Eye (tissue), 1 donor: ENCODE measurements at regions not wholly inside any gene's neighbourhood (a gene's known extent, or its start where the extent isn't known, plus 50 kb on each side); places are given as distances from the start of the nearest gene placed in this dataset.
"Not testable (repeated sequence)": the region's sequence is repeated elsewhere in the genome, so short reads cannot be mapped to it uniquely, and the experiment has no call there.

ENCODE experiments used
- DNase-seq: peaks from one replicate; pipeline ENCODE4 v3.0.0-alpha.2; 2015

DNA sequence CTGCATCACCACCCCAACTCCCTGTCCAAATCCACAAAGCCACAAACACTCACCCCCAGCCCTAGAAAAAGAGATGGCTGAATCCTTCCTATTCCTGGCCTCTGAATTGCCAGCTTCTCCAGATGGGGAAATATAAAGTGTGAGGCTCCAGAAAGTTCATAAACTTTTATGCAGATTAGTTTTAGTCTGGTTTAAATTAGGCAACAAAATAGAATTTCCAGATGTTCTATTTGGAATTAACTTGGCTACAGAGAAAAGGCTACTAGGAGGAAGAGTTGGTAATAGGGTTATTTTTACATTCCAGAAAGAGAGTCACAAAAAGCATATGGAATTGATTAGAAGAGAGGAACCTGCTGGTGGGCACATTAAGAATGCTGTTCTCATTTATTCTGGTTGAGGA lies 56.0 kb downstream of the EN1 start:
- DNase-seq = peak; percentile 28

DNA sequence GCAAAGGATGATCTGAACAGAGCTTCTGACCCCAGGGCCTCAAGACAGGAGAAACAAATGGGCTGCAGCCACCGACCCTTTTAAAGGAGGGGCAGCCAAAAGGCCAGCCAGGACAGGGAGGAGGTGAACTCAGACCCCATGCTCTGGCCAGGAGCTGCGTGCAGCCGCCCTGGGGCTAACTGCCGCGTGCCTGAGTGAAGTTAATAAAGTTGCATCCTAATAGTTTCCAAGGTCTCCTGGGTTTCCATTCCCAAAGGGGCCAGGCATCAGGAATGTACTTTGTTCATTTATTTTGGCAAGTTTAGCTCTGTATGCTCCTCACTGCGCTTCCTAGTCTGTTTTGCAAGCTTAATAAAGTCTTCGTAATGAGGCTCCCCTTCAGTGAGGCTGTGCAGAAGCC lies 60.7 kb downstream of the EN1 start:
- DNase-seq = no peak

DNA sequence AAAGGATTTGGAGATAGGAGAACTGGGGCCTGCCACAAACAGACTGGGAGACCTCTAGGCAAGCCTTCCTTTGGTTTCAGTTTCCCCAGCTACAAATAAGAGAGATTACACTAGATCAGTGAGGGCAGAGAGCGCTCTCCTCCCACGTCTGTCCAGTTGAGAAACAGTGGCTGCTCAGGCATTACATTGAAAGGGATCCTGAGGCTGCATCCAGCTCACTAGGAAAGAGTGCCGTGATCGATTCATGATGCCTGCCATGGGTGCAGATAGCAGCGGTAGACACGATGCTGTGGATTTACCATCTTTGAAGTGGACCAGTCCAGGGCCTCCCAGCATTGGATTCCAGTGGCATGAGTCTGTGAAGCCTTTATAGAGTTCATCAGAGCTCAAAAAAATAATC lies 62.6 kb downstream of the EN1 start:
- no peak for DNase-seq

DNA sequence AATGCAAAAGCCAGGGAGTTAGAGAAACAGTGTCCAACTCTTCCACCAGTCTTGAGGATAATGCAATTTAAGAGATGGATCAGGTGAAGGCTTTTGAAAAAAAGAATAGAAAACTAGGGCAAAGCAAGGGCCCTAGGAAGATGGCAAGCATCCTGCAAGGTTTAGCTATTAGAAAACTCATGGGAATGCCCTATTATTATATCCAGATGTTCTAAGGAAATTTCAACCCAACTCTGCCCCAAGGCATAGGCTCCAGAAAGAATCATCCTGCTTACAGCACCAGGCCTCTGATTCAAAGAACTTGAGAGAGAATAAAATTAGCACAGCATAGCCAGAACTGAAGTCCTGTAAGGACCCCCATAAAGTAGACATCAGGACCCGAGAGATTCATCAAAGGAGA lies 68.1 kb downstream of the EN1 start:
- no peak for DNase-seq

DNA sequence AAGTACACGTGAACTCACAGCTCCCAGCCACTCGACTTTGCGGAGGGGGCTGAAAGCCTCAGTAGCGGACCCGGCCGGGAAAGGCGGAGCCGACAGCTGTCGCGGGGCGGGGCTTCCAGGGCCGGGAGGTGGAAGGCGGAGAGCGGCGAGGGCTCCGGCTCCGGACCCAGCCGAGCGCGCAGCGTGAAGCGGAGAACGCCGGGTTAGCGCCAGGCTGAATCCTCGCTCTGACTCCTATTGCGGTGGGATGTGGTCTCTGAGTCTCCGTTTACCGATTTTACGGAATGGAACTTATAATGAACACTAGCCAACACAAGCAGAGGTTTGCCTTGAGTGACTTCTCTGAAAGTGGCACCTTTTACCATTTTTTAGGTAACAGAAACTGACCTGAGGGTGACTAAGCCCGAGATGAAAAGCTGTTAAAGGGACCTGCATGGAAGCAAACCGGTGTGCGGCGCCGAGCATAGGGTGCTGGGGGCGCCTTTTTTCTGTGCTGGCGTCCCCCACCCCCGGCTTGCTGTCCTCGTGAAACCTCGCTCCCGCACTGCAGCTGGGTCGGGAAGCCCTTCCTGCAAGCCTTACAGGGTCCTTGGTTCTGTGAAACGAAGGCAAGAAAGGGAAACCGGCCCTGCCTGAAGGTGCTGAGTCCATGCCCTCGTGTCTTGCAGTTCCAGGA lies 72.9 kb downstream of the EN1 start:
- peak; percentile 77 for DNase-seq

DNA sequence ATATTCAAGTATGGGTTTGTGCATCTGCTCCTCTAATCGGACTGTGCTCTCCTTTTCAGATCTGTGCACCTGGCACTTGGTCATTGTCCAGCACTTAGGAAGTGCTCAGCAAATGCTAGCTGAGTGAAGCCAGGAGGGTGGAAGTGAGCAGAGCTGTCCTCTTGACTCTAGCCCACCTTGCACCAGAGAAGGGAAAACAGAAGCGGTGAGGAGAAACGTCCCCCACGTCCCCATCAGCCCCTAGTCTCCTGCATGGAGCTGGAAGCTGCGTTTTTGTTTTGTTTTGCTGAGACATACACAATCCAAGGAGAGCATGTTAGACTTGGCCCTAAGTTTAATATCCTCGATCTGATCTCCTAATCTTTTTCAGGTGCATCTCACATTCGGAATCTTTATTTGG lies 73.6 kb downstream of the EN1 start:
- peak; percentile 38 for DNase-seq

DNA sequence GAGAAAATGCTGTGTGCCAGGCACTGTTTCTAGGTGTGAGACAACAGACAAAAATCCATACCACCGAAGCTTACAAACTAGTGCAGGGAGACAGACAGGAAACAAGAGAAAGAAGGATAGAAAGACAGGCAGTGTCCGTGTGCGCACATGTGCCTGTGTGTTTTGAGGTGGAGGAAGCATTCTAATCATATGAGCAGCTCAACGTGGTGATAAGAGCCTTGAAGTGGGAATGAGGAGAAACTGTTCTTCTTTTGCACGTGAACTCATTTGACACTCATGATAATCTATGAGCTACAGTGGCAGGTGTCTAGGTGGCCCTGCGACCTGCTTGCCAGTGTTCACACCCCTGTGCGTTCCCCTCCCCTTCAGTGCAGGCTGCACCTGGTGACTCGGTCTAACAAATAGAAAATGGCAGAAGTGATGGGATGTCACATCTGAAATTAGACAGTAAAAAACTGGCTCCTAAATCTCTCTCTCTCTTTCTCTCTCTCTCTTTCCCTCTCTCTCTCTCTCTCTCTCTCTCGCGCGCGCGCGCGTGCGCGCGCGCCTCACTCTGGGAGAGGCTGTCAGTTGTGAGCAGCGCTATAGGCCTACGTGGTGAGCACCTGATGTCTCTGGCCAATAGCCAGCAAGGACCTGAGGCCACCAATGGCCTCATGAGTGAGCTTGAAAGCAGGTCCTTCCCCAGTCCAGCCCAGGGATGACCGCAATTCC lies 74.8 kb downstream of the EN1 start:
- DNase-seq = no peak

DNA sequence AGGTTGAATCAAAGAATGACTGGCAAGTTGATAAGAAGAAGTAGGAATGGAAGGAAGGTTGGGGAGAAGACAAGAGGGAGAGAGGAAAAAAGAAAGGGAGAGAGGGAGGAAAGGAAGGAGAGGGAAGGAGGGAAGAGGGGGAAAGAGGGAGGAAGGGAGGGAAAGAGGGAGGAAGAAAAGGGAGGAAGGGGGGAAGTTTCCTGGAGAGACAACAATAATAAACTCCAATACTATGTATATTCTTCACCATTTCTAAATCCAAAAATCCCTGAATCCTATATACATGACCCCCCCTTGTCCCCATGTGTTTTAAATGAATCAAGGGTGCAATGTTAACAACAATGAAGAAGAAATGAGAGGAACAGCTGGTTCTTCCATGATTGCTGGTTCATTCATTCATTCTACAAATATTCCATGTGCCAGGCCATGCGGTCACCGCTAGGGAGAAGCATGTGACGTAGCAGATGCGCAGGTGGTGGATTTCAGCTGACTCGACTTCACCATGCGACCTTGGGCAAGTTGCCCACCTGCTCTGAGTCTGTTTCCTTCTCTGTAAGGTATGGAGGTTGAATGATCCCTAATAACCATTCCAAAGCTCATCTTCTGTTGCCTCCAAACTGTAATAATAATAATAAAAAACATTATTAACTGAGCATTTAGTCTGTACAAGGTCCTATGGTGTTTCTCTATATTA lies 77.6 kb downstream of the EN1 start:
- no peak for DNase-seq

DNA sequence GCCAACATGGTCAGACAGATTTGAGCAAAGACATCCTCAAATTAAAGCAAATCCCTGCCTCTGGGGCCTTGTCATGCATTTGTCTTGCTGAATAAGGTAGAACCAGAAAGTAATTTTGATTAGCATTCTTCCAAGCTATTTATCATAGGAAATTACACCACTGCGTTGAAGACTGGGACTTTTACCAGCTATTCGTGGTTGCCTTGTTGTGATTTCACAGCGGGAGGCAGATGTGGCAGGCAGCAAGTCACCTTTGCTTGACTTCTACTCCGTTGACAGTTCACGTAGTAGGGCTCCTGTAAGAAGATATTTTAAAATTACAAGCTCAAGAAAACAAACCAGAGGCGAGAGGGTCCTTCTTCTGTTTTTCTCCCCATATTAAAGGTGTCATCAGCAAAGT lies 80.6 kb downstream of the EN1 start:
- no peak for DNase-seq

DNA sequence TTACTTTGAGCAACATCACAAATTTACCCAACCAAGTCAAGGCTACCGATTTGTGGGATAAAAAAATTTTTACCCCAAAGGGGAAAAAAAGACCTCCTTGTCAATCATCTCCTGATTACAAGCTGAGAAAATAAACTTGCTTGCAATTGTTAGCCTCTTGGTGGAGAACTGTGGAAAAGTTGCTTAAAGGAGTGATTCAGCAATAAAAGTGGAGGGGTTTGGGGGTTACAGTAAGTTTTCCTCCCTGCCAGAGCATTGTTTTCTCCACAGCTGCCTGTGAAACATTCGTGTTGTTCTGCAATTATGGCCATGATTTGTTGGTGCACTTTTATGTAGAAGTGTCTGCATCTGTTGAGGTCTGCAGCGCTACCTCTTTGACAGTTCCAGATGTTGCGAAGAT lies 82.6 kb downstream of the EN1 start:
- no peak for DNase-seq

DNA sequence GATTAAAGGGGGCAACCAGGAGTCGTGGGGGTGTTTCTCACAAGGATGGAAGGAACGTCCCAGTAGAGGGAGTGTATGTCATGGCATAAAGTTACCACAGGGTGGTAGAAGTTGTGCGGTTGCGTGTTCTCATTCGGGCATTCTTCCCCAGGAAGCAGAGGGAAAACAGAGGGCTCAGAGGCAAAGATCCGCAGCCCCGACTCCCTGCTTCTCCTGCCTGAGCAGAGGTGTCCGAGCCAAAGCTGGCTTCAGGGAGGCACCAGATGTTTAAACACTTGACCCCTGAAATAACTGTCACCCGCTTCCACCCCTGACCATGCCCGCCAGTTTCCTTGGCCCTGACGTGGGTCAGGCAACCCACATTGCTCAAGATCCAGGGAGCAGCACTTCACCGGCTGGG lies 83.7 kb downstream of the EN1 start:
- peak; percentile 14 for DNase-seq

DNA sequence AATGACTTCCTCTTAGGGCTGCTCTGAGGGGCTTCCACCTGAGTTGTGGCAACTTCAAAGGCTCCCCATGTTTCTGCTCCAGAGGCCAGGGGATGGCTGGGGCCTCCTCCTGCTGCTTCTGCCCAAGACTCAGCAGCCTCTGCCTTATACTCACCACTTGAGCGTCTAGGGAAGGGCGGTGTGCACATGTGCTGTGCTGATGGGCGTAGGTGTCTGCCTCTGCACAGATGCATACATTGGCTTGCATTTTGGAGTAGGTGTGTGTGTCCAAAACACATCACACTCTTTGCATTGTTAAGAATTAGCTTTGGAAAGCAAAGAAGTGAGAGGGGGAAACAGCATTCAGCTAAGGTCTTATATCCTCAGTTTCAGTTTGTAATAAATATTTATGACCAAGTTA lies 85.2 kb downstream of the EN1 start:
- DNase-seq = no peak

DNA sequence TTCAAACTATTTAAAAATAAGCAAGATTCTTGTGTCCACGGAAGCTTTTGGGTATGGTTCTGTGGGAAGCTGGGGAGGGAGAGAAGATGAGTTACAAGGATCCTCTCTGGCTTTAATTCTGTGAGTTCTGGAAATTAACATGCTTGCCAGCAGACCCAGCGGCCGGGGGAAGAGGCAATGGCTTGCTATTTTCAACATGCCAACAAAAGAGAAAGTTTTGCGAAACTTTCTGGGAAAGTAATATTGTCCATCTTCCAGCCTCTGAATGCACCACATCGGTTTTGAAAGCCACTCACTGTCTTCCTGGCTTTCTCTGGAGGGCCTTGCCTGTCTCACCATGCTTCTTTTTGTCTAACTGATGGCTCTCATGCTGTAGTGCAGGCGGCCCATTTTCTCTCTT lies 85.7 kb downstream of the EN1 start:
- no peak for DNase-seq

DNA sequence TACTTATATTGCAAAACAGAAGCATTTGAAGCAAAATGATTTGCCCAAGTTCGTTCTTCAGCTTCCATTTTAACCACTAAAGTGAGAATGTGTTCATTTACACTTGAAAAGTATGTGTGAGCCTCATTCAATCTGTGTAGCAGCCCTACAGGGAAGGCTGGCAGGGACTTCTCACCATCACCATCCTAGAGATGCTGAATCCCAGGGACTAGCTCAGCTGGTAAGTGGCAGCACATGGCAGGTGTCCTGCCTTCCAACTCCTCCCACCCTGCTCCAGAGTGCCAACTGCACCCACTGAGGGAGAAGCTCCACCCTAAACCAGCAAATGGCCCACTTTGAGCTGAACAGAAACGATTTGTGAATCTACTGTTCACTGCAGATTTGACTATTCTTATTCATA lies 91.5 kb downstream of the EN1 start:
- DNase-seq = no peak

DNA sequence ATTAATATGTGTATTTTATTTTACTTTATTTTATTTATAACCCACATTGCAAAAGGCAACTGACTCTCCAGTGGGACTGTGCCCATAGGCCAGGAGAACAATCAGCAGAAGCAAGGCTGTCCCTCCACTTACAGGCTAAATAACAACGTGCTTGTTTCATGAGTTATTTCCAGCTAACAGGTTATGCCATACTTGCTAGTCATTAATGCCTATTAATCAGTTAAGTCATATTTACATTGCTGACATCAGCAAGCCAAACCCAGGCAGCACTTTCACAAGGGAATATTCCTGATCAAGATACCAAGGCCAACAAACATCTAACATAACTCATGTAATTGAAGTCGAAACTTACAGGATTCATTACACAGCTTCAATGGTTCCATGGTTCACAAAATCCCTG lies 92.1 kb downstream of the EN1 start:
- no peak for DNase-seq

DNA sequence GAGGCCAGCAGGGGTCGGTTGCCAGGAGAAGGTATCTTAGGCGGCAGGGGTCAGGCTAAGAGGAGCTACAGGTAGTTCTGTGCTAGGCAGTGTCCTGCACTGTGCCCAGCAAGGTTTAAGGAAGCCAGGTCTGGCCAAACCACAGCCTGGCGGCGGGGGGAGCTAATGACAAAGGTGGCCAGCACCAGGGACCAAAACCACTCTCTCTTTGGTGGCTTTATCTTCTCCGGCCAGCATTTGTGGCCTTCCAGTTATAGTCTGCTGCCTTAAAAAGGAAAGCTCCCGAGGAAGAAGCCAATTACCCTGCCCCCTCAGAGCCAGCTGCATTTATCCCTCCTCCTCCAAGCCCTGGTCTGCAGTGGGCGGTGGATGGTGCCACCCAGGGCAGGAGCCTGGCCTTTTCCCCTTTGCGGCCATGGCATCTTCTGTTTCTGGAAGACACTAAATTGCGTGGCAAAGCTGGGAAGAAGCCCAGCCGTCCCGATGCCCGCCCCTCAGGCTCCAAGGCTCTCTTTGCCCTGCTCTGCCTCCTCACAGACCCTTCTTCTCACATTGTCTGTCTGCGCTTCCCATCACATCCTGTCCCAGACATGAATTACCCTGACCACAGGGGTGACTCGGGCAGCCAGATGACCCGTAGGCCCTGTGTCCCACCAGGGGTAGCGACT lies 94.6 kb downstream of the EN1 start:
- no peak for DNase-seq

DNA sequence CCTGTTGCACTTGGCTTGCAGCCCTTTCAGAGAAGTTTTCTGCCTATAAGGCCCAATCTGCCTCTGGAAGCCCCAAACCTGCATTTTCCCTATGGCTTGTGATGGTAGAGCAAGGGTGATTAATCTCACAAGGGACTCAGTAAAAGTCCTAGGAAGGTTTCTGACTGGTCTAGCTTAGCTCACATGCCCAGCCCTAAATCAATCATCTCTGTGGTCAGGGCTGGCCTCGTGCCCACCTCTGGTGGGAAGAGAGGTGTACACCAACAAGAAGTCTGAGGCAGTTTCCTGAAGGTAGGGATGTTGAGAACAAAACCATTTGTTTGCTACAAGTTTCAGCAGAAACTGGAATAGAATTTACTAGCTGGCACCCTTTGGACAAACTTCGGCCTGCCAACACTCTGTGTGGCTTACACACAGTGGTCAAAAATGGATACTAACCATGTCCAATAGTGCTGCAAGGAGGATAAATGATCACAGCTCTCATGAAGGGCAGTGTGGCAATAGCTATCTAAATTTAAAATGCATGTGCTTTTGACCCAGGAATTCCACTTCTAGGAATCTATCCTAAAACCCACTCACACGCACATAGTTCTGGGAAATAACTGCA lies 96.4 kb downstream of the EN1 start:
- DNase-seq = no peak

DNA sequence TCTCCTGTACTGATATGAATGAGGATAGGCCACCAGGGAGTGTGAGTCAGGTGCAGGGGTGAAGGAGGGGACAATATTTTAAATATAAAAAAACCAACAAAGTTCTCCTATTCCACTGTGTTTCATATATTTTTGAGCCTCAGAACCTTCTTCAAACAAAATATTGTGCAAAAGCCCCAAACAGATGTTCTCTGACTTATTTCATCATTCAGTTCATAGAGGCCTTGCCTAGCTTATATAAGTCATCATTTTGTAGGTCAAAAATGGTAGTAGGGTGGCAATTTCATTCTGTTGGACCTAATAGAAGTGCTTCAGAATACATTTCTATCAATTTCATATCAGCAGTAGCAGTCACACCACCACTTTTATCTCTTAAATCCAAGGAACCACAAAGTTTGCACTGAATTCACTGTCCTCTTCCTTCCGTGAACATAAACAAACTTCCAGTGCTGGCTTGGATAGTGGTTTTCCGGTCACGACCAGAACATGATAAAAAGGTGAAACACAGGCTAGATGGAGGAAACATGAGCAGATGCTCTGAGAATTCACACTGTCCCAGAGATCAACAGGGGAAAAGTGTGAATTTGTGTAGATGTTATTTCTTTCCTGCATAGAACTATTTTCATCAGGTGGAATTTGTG lies 99.1 kb downstream of the EN1 start:
- no peak for DNase-seq

DNA sequence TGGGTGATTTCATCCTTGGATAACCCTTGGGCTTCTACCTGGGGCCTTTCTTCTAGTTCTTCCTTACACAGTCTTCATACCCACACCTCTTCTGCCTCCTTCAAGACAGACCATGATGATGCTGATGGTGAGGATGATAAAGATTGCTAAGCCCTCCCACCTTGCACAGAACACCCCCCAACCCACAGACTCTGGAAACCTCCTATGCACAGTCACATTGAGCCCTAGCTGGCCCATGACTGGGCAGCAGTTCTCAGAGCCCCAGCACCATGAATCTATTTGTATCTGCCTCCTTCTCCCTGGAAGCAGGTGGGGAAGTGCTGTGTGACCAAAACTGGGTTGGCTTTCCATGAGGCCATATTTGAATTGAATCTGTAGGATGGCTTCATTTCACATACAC lies 99.8 kb downstream of the EN1 start:
- no peak for DNase-seq

DNA sequence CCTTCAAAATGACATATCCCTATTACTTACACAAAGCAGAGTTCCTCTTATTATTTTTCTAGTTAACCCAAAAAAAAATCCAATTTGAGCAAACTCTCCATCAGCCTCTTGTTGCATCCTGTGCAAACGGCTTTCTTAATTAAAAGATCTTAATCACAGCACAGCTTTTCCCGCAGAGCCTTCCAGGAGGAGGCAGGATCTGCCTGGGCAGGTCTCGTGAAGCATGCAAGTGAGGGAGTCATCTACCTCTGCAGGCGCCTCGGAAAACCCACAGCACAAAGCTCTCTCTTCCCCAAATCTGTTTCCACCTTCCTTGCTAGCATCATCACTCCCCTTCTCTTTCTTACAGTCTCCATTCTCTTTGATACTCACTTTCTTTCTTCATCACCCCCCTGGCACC lies 100.4 kb downstream of the EN1 start:
- DNase-seq = no peak

DNA sequence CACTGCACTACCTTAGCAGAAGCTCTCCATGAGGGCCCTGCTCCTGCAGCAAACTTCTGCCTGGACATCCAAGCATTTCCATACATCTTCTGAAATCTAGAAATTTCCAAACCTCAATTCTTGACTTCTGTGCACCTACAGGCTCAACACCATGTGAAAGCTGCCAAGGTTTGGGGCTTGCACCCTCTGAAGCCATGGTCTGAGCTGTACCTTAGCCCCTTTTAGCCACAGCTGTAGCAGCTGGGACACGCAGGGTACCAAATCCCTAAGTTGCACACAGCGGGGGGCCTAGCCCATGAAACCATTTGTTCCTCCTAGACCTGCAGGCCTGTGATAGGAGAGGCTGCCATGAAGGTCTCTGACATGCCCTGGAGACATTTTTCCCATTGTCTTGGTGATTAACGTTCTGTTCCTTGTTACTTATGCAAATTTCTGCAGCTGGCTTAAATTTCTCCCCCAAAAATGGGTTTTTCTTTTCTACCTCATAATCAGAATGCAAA lies 102.7 kb downstream of the EN1 start:
- not testable (repeated sequence) for DNase-seq

DNA sequence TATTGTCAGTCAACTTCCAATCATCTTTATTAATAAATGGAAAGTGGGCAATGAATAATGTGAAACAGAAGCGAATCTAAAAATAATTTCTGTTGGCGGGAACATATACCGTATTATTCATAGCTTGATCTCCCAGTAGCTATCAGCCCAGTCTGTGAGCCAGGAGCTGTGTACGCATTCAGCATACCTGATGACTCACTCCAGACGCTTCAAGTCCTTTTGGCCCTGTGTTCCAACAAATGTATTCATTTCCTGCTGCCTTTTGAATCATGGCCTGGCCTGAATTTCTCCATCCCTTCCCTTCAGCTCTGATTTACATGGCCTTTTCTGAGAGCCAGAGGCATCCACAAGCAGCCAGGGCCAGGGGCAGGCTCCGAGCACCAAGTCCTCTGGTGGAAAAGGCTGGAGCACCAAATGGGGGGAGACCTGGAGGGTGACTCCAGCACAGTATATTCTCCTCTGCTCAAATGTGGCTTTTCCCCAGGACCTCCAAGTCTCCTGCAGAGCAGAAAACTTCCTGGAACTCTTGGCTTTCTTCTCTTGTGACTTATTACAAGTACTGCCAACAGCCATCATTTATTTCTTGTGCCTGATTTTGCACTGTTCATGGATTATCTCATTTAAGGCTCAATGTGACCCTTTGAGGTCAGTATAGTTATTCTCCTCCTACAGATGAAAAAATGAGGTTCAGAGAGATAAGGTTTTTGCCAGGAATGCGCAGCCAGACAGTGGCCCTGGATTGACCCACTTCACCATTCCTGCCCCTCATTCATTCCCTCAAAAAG lies 108.7 kb downstream of the EN1 start:
- DNase-seq = no peak
